Gastrocnemius medialis (tissue), 4 donors: ENCODE measurements at regions not wholly inside any gene's neighbourhood (a gene's known extent, or its start where the extent isn't known, plus 50 kb on each side); places are given as distances from the start of the nearest gene placed in this dataset.

Experiments
- ATAC-seq, 2 donors: fragments of 150-250 bp; one replicate each; pipeline ENCODE4 v1.9.1; 2016
- DNase-seq, 2 donors: peaks; one replicate each; pipeline ENCODE4 v3.0.0-alpha.2; 2019
- H3K27ac ChIP-seq, 4 donors: fragments of 200-600 bp; sonication (generic); 1 replicate in 1 of 4; 2 replicates in 3 of 4; pipeline ENCODE4 v1.5.1; 2016 to 2018; ENCODE audit warnings: mild to moderate bottlenecking in 2 of 4, moderate library complexity in 1 of 4
- H3K27me3 ChIP-seq, 3 donors: fragments of 200-600 bp; sonication (generic) in 2 of 3; 1 replicate in 1 of 3; 2 replicates in 2 of 3; pipeline versions ENCODE4 v1.5.1 to v1.6.0; 2016 to 2019; ENCODE audit warnings: mild to moderate bottlenecking in 1 of 3, moderate library complexity in 1 of 3
- H3K36me3 ChIP-seq, 2 donors: fragments of 200-600 bp; sonication (generic) in 1 of 2; one replicate each; pipeline ENCODE4 v1.5.1; 2017 to 2018
- H3K4me1 ChIP-seq, 2 donors: fragments of 200-600 bp; sonication (generic) in 1 of 2; one replicate each; pipeline ENCODE4 v1.5.1; 2016 to 2017; ENCODE audit warnings: mild to moderate bottlenecking in 2 of 2
- H3K4me3 ChIP-seq, 4 donors: fragments of 200-600 bp; sonication (generic) in 3 of 4; 1 replicate in 1 of 4; 2 replicates in 3 of 4; pipeline ENCODE4 v1.5.1; 2016 to 2019; ENCODE audit warnings: mild to moderate bottlenecking in 2 of 4
- H3K9me3 ChIP-seq, 3 donors: fragments of 200-600 bp; sonication (generic) in 2 of 3; 1 replicate in 1 of 3; 2 replicates in 2 of 3; pipeline ENCODE4 v1.5.1; 2016 to 2019
- POLR2A ChIP-seq, 2 donors: fragments of 450-650 bp; IDR thresholded peaks; one replicate each; pipeline ENCODE4 v1.6.1; 2017; ENCODE audit warnings: antibody characterized with exemption in 2 of 2, mild to moderate bottlenecking in 2 of 2, moderate library complexity in 2 of 2
- in situ Hi-C, 4 donors: fragments of 200-750 bp; cut with MboI; loops; one replicate each; pipeline versions ENCODE4 v1.15.0 to v1.8.0; 2017; ENCODE audit warnings: low sequenced_read_pairs in 4 of 4
- intact Hi-C: fragments of 100-400 bp; cut with DNase I; formaldehyde crosslinking; loops from one replicate; pipeline ENCODE4 v1.15.1; 2023; ENCODE audit warnings: low total_unique reads
- TF ChIP-seq, protein P1 (sequence below), 5 experiments: fragments of 450-650 bp in 3 of 5; fragments of 200-600 bp in 2 of 5; sonication (generic) in 2 of 5; IDR thresholded peaks in 4 of 5; conservative IDR thresholded peaks in 1 of 5; 1 replicate in 4 of 5; 2 replicates in 1 of 5; pipeline ENCODE4 v1.5.1; 2016 to 2019; ENCODE audit warnings: antibody characterized with exemption in 5 of 5, mild to moderate bottlenecking in 3 of 5, moderate library complexity in 3 of 5

DNA sequence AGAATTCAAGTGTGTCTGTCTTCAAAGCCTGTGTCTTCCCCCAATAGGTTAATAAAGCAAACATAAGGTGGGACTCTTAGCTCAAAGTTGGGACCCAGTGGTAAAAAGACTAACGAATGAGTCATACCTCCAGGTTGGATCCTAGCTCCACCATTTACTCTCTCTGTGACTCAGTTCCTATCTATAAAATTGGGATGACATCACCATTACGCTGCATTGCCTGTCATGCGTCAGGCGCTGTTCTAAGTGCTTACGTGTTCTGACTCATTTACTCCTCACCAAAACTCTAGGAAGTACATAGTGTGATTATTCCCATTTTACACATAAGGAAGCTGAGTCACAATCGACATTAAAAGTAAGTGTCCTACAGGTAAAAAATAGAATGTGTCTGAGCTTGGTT, 915.8 kb downstream of the VRK1 start:
- Histone ChIP-seq H3K4me3 (no peak overlapping the region), H3K9me3 (no peaks in the 10 kb centered on the region), H3K4me1 (no peaks in the 10 kb centered on the region), H3K36me3 (no peaks in the 10 kb centered on the region), H3K27ac (no peak overlapping the region), H3K27me3 (no peaks in the 10 kb centered on the region)
- in situ Hi-C loops: no loop called here
- TF ChIP-seq POLR2A (IDR thresholded peaks at IDR 0.05): no peak
- TF ChIP-seq, protein P1, sequence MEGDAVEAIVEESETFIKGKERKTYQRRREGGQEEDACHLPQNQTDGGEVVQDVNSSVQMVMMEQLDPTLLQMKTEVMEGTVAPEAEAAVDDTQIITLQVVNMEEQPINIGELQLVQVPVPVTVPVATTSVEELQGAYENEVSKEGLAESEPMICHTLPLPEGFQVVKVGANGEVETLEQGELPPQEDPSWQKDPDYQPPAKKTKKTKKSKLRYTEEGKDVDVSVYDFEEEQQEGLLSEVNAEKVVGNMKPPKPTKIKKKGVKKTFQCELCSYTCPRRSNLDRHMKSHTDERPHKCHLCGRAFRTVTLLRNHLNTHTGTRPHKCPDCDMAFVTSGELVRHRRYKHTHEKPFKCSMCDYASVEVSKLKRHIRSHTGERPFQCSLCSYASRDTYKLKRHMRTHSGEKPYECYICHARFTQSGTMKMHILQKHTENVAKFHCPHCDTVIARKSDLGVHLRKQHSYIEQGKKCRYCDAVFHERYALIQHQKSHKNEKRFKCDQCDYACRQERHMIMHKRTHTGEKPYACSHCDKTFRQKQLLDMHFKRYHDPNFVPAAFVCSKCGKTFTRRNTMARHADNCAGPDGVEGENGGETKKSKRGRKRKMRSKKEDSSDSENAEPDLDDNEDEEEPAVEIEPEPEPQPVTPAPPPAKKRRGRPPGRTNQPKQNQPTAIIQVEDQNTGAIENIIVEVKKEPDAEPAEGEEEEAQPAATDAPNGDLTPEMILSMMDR (IDR thresholded peaks at IDR 0.05 in 4 of 5, conservative IDR thresholded peaks at IDR 0.05 in 1 of 5): no peak
- DNase-seq (no peak), ATAC-seq (no peak)
- intact Hi-C loops: no loop called here

- Histone ChIP-seq H3K9me3 (no peaks in the 10 kb centered on the region), H3K27me3 (no peaks in the 10 kb centered on the region), H3K27ac (no peak overlapping the region), H3K4me1 (no peaks in the 10 kb centered on the region), H3K36me3 (no peaks in the 10 kb centered on the region), H3K4me3 (no peak overlapping the region)
- TF ChIP-seq POLR2A (IDR thresholded peaks at IDR 0.05): no peak
- TF ChIP-seq, protein P1 (IDR thresholded peaks at IDR 0.05 in 4 of 5, conservative IDR thresholded peaks at IDR 0.05 in 1 of 5): no peak
- intact Hi-C loops (no loop called here), in situ Hi-C loops (no loop called here)
- ATAC-seq (no peak), DNase-seq (no peak)
These were observed 921.8 kb downstream of the VRK1 start for GRCh38 chr14:97718886-97719442.

- ATAC-seq (no peak), DNase-seq (no peak)
- H3K4me1 ChIP-seq: no peaks in the 10 kb centered on the region
- no peak overlapping the region for H3K27ac ChIP-seq
- H3K4me3 ChIP-seq: no peak overlapping the region
- no peaks in the 10 kb centered on the region for H3K36me3 ChIP-seq
- in situ Hi-C loops: no loop called here
- TF ChIP-seq, protein P1 (IDR thresholded peaks at IDR 0.05 in 4 of 5, conservative IDR thresholded peaks at IDR 0.05 in 1 of 5): no peak
- TF ChIP-seq POLR2A (IDR thresholded peaks at IDR 0.05): no peak
- H3K27me3 ChIP-seq: no peaks in the 10 kb centered on the region
- H3K9me3 ChIP-seq: no peaks in the 10 kb centered on the region
- intact Hi-C loops: no loop called here
These were observed 922.7 kb downstream of the VRK1 start for GRCh38 chr14:97719931-97720330.

DNA sequence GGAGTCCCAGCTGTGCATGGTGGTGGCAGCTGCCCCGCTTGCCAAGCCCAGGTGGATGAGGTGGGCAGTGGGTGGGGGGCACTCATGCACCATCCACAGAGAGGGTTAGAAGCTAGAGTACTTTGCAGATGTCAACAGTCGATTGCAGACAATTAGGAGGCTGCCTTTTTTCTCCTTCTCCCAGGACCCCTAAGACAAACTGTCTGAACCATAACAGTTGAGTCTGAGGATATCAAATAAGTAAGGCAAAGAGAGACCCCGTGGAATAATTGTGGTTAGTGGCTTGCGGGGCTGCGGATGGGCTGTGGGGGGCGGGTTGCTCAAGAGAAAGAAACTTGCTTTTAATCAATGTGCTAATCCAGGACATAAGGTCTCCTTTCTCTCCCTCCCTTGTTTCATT, 926.2 kb downstream of the VRK1 start:
- in situ Hi-C loops: no loop called here
- Histone ChIP-seq H3K4me3 (no peak overlapping the region), H3K27ac (no peak overlapping the region), H3K4me1 (no peaks in the 10 kb centered on the region), H3K27me3 (no peaks in the 10 kb centered on the region), H3K9me3 (no peaks in the 10 kb centered on the region), H3K36me3 (no peaks in the 10 kb centered on the region)
- intact Hi-C loops: no loop called here
- DNase-seq (no peak), ATAC-seq (no peak)
- TF ChIP-seq, protein P1 (IDR thresholded peaks at IDR 0.05 in 4 of 5, conservative IDR thresholded peaks at IDR 0.05 in 1 of 5): no peak
- TF ChIP-seq POLR2A (IDR thresholded peaks at IDR 0.05): no peak

DNA sequence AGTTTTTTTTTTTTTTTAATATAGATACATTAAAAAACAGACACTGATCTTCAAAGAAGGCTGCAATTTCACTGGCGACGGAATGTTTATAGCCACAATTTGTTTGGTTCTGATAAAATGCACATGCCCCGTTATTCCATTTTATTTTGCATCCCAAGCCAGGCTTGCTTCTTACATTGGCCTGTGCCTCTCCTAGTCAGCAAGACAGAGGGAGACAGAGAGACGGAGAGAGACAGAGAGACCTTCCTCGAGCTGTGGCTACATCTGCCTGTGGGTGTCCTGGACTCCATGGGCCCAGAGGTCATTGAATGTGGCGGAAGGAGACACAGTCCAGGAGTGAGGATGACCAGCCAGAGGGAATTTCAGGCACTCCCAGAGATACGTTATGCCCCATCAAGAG, 926.6 kb downstream of the VRK1 start:
- TF ChIP-seq, protein P1 (IDR thresholded peaks at IDR 0.05 in 4 of 5, conservative IDR thresholded peaks at IDR 0.05 in 1 of 5): no peak
- TF ChIP-seq POLR2A (IDR thresholded peaks at IDR 0.05): no peak
- in situ Hi-C loops (no loop called here), intact Hi-C loops (no loop called here)
- Histone ChIP-seq H3K4me1 (no peaks in the 10 kb centered on the region), H3K27me3 (no peaks in the 10 kb centered on the region), H3K4me3 (no peak overlapping the region), H3K9me3 (no peaks in the 10 kb centered on the region), H3K36me3 (no peaks in the 10 kb centered on the region), H3K27ac (no peak overlapping the region)
- no peak for ATAC-seq
- no peak for DNase-seq
